IMR-90 (cell line): ENCODE measurements at regions not wholly inside any gene's neighbourhood (a gene's known extent, or its start where the extent isn't known, plus 50 kb on each side); places are given as distances from the start of the nearest gene placed in this dataset.

Experiments used
- ATAC-seq: fragments of 200-7000 bp; cut with Tn5 transposase; 2 replicates; pipeline ENCODE4 v1.9.1; 2020; ENCODE audit warnings: low read depth, mild to moderate bottlenecking, moderate library complexity
- BruUV-seq: library from RNA; stranded (reverse); fragments of 400-500 nt; replicated peaks from 2 replicates; lab custom pipeline; 2021; lab: Mats Ljungman, UMichigan
- CTCF ChIA-PET: fragments of 300-600 bp; formaldehyde crosslinking; extraction: SDS; loops from one replicate; lab custom pipeline; 2021; ENCODE audit warnings: antibody characterized with exemption; lab: Yijun Ruan, JAX
- POLR2A ChIA-PET: fragments of 300-600 bp; sonication (Branson Sonifier 250); formaldehyde crosslinking; loops from one replicate; lab custom pipeline; 2022; ENCODE audit warnings: antibody characterized with exemption; ENCODE audit not compliant: unreplicated experiment; lab: Charles Lee
- DNase-seq: peaks from one replicate; pipeline ENCODE4 v3.0.0; 2013
- H2AFZ ChIP-seq: replicated peaks from 2 replicates; pipeline ENCODE3; 2013; ENCODE audit warnings: low read length, mild to moderate bottlenecking; ENCODE audit not compliant: poor library complexity
- H2AK5ac ChIP-seq: 2 replicates; pipeline ENCODE4 v1.6.1; 2013; ENCODE audit warnings: low read depth, low read length, inconsistent platforms
- H2AK9ac ChIP-seq: replicated peaks from 2 replicates; pipeline ENCODE3; 2013; ENCODE audit warnings: mild to moderate bottlenecking, low read depth, low read length, moderate library complexity; ENCODE audit not compliant: poor library complexity
- H2BK120ac ChIP-seq: 2 replicates; pipeline ENCODE4 v1.6.1; 2013; ENCODE audit warnings: low read depth, low read length, inconsistent platforms
- H2BK15ac ChIP-seq: 3 replicates; pipeline ENCODE4 v1.6.1; 2013; ENCODE audit warnings: low read depth, low read length, inconsistent platforms
- H2BK20ac ChIP-seq: 2 replicates; pipeline ENCODE4 v1.6.1; 2013; ENCODE audit warnings: low read depth, mild to moderate bottlenecking, inconsistent platforms, low read length, moderate library complexity
- H2BK5ac ChIP-seq: 2 replicates; pipeline ENCODE4 v1.6.1; 2013; ENCODE audit warnings: mild to moderate bottlenecking, low read depth, low read length, inconsistent platforms; ENCODE audit not compliant: poor library complexity, severe bottlenecking
- H3K14ac ChIP-seq: replicated peaks from 2 replicates; pipeline ENCODE4 v1.6.1; 2013; ENCODE audit warnings: low read depth, low read length, inconsistent platforms
- H3K18ac ChIP-seq: 2 replicates; pipeline ENCODE4 v1.6.1; 2013; ENCODE audit warnings: low read depth, low read length, control low read depth
- H3K23ac ChIP-seq: 2 replicates; pipeline ENCODE4 v1.6.1; 2013; ENCODE audit warnings: low read depth, low read length, inconsistent platforms
- H3K27ac ChIP-seq: 2 replicates; pipeline ENCODE4 v1.5.1; 2013; ENCODE audit warnings: mild to moderate bottlenecking, control low read depth, low read length; ENCODE audit not compliant: insufficient read depth
- H3K27me3 ChIP-seq: 2 replicates; pipeline ENCODE4 v1.6.1; 2013; ENCODE audit warnings: low read length; ENCODE audit not compliant: control insufficient read depth, insufficient read depth
- H3K36me3 ChIP-seq: 2 replicates; pipeline ENCODE4 v1.6.1; 2013; ENCODE audit warnings: low read length, mixed read lengths; ENCODE audit not compliant: control insufficient read depth, insufficient read depth
- H3K4ac ChIP-seq: 2 replicates; pipeline ENCODE4 v1.6.1; 2013; ENCODE audit warnings: low read depth, low read length, inconsistent platforms
- H3K4me1 ChIP-seq: 2 replicates; pipeline ENCODE4 v1.6.1; 2013; ENCODE audit warnings: low read length, mixed read lengths; ENCODE audit not compliant: control insufficient read depth, insufficient read depth
- H3K4me2 ChIP-seq: 2 replicates; pipeline ENCODE4 v1.6.1; 2013; ENCODE audit warnings: low read depth, mild to moderate bottlenecking, control low read depth, low read length, moderate library complexity
- H3K4me3 ChIP-seq: 2 replicates; pipeline ENCODE4 v1.5.1; 2013; ENCODE audit warnings: low read depth, mild to moderate bottlenecking, control low read depth, low read length, moderate library complexity; ENCODE audit not compliant: insufficient read depth
- H3K56ac ChIP-seq: 2 replicates; pipeline ENCODE4 v1.6.1; 2013; ENCODE audit warnings: low read length, inconsistent platforms; ENCODE audit not compliant: insufficient read depth; ENCODE audit errors: extremely low read depth
- H3K79me1 ChIP-seq, 2 experiments: 2 replicates each; pipeline ENCODE4 v1.6.1; 2013; ENCODE audit warnings: low read length in 2 of 2, inconsistent platforms in 1 of 2, low read depth in 1 of 2
- H3K9ac ChIP-seq: 2 replicates; pipeline ENCODE4 v1.6.1; 2013; ENCODE audit warnings: low read depth, low read length, control low read depth
- H3K9me1 ChIP-seq: 2 replicates; pipeline ENCODE4 v1.6.1; 2013; ENCODE audit warnings: low read length, inconsistent platforms; ENCODE audit not compliant: insufficient read depth
- H3K9me3 ChIP-seq: 2 replicates; pipeline ENCODE4 v1.6.1; 2013; ENCODE audit warnings: low read length; ENCODE audit not compliant: control insufficient read depth, insufficient read depth
- H4K20me1 ChIP-seq: 2 replicates; pipeline ENCODE4 v1.6.1; 2013; ENCODE audit warnings: low read length, inconsistent platforms; ENCODE audit not compliant: insufficient read depth
- H4K5ac ChIP-seq: 2 replicates; pipeline ENCODE4 v1.6.1; 2013; ENCODE audit warnings: mild to moderate bottlenecking, low read depth, low read length, control low read depth
- H4K8ac ChIP-seq, 2 experiments: 2 replicates each; pipeline ENCODE4 v1.6.1; 2013; ENCODE audit warnings: low read depth in 2 of 2, low read length in 2 of 2, control low read depth in 1 of 2, inconsistent platforms in 1 of 2
- H4K91ac ChIP-seq: 2 replicates; pipeline ENCODE4 v1.6.1; 2013; ENCODE audit warnings: low read depth, low read length, inconsistent platforms; ENCODE audit not compliant: insufficient read depth
- CEBPB ChIP-seq: IDR thresholded peaks from 2 replicates; pipeline ENCODE4 v1.6.1; 2012; ENCODE audit warnings: low read depth, low read length, improper control_type of control experiment
- CHD1 ChIP-seq: IDR thresholded peaks from 2 replicates; pipeline ENCODE4 v1.6.1; 2012; ENCODE audit warnings: low read depth, low read length, improper control_type of control experiment
- FOS ChIP-seq: fragments of 150-350 bp; IDR thresholded peaks from 2 replicates; pipeline ENCODE4 v1.6.1; 2016; ENCODE audit warnings: low read depth, low read length
- MXI1 ChIP-seq: IDR thresholded peaks from 2 replicates; pipeline ENCODE4 v1.6.1; 2012; ENCODE audit warnings: low read depth, mild to moderate bottlenecking, low read length, moderate library complexity, borderline replicate concordance
- NFE2L2 ChIP-seq: fragments of 150-350 bp; IDR thresholded peaks from 2 replicates; pipeline ENCODE4 v1.6.1; 2016; ENCODE audit warnings: low read depth, mild to moderate bottlenecking, low read length
- RAD21 ChIP-seq: IDR thresholded peaks from 2 replicates; pipeline ENCODE4 v1.6.1; 2012; ENCODE audit warnings: low read length, improper control_type of control experiment
- RFX5 ChIP-seq: IDR thresholded peaks from 2 replicates; pipeline ENCODE4 v1.8.0; 2012; ENCODE audit warnings: low read depth, mild to moderate bottlenecking, low read length, moderate library complexity
- WGBS, 2 experiments: methylation state at CpG; one replicate each; pipeline versions ENCODE4 v1.1.5 to v1.1.7; 2013; ENCODE audit warnings: missing lambda C conversion rate in 2 of 2; ENCODE audit not compliant: insufficient read length in 1 of 2; ENCODE audit errors: extremely low coverage in 2 of 2; 5-methylcytosine and 5-hydroxymethylcytosine counted together
- dilution Hi-C: fragments of 300-500 bp; cut with HindIII; formaldehyde crosslinking; loops from one replicate; pipeline ENCODE4 v1.14.3; 2018; ENCODE audit warnings: low sequenced_read_pairs; ENCODE audit not compliant: unreplicated experiment
- in situ Hi-C: fragments of 300-500 bp; cut with MboI; formaldehyde crosslinking; loops from 3 replicates; pipeline ENCODE4 v1.14.3; 2019; ENCODE audit warnings: low sequenced_read_pairs, inconsistent platforms, mixed read lengths
- intact Hi-C: fragments of 100-400 bp; cut with micrococcal nuclease; formaldehyde crosslinking; loops from 2 replicates; pipeline ENCODE4 v1.10.0; 2022
- TF ChIP-seq, protein P1 (sequence below): fragments of 150-350 bp; IDR thresholded peaks from 2 replicates; pipeline ENCODE4 v1.6.1; 2016; ENCODE audit warnings: low read depth, mild to moderate bottlenecking, low read length, moderate library complexity, borderline replicate concordance

DNA sequence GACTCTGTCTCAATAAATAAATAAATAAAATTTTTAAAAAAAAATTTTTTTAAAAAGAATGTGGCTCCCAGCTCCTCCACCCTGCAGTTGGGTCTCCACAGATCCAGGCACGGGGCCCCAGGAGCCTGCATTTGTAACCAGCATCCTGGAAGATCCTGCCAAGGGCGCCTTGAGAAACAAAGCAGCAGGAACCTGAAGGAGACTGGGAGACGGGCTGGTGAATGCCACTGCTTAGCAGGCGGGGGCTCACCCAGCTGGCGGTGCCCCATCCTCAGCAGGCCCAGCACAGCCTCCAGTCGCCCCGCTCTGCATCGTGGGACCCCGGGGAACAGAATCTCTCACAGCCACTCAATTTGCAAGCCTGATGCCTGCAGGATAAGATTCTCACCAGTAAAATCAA, 187.5 kb upstream of the SALL3 start:
- in situ Hi-C loops (no loop called here), intact Hi-C loops (no loop called here), dilution Hi-C loops (no loop called here)
- Histone ChIP-seq H3K4ac (no peak overlapping the region), H2AK9ac (no peak overlapping the region), H2BK15ac (no peak overlapping the region), H4K5ac (no peak overlapping the region), H3K9ac (no peak overlapping the region), H3K4me1 (no peaks in the 10 kb centered on the region), H3K14ac (no peak overlapping the region), H3K56ac (no peak overlapping the region), H2AK5ac (no peak overlapping the region), H2AFZ (no peak overlapping the region), H3K23ac (no peak overlapping the region), H2BK120ac (no peak overlapping the region), H3K27ac (no peak overlapping the region), H4K20me1 (no peaks in the 10 kb centered on the region), H3K18ac (no peak overlapping the region), H3K4me2 (no peak overlapping the region), H3K9me3 (peaks cover 50% of the 10 kb centered on the region), H3K4me3 (no peak overlapping the region), H4K8ac (no peak overlapping the region), H3K79me1 (no peaks in the 10 kb centered on the region), H3K9me1 (no peaks in the 10 kb centered on the region), H2BK5ac (no peak overlapping the region), H2BK20ac (no peak overlapping the region), H3K36me3 (no peaks in the 10 kb centered on the region), H4K91ac (no peak overlapping the region), H3K27me3 (no peaks in the 10 kb centered on the region)
- WGBS, 2 experiments: 38% methylated on average over 7 of the region's 9 CpGs; no CpG with 5 or more reads in 1 of the 2 experiments
- CTCF ChIA-PET: no interaction called here
- POLR2A ChIA-PET: no interaction called here
- no TSS peak for BruUV-seq
- ATAC-seq (no peak), DNase-seq (no peak)
- TF ChIP-seq FOS: no peak
- no peak for TF ChIP-seq RFX5
- no peak for TF ChIP-seq RAD21
- no peak for TF ChIP-seq NFE2L2
- TF ChIP-seq CHD1: no peak
- TF ChIP-seq MXI1: no peak
- no peak for TF ChIP-seq CEBPB
- TF ChIP-seq, protein P1, sequence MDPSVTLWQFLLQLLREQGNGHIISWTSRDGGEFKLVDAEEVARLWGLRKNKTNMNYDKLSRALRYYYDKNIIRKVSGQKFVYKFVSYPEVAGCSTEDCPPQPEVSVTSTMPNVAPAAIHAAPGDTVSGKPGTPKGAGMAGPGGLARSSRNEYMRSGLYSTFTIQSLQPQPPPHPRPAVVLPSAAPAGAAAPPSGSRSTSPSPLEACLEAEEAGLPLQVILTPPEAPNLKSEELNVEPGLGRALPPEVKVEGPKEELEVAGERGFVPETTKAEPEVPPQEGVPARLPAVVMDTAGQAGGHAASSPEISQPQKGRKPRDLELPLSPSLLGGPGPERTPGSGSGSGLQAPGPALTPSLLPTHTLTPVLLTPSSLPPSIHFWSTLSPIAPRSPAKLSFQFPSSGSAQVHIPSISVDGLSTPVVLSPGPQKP: no peak
